Astrocyte (in vitro differentiated cells and primary cell): ENCODE measurements at regions not wholly inside any gene's neighbourhood (a gene's known extent, or its start where the extent isn't known, plus 50 kb on each side); places are given as distances from the start of the nearest gene placed in this dataset.

ENCODE experiments used
- DNase-seq: peaks from one replicate; pipeline ENCODE4 v3.0.0-alpha.2; 2010; ENCODE audit warnings: low read depth
- FAIRE-seq: peaks from 2 replicates; lab custom pipeline; 2011; peaks lifted over from hg19 to GRCh38; lab: Jason Lieb, UNC
- H2AFZ ChIP-seq: 2 replicates; pipeline ENCODE4 v1.6.0; 2012; ENCODE audit warnings: low read depth, low read length, inconsistent platforms
- H3K27ac ChIP-seq: 2 replicates; pipeline ENCODE4 v1.5.1; 2011; ENCODE audit warnings: low read depth, low read length, inconsistent platforms
- H3K27me3 ChIP-seq: 2 replicates; pipeline ENCODE4 v1.6.0; 2011; ENCODE audit warnings: low read length, inconsistent platforms; ENCODE audit not compliant: insufficient read depth
- H3K36me3 ChIP-seq: 2 replicates; pipeline ENCODE4 v1.5.1; 2011; ENCODE audit warnings: low read length, inconsistent platforms; ENCODE audit not compliant: insufficient read depth
- H3K4me1 ChIP-seq: 2 replicates; pipeline ENCODE4 v1.5.1; 2011; ENCODE audit warnings: low read length, inconsistent platforms; ENCODE audit not compliant: insufficient read depth
- H3K4me2 ChIP-seq: 2 replicates; pipeline ENCODE4 v1.6.0; 2012; ENCODE audit warnings: low read length, inconsistent platforms
- H3K4me3 ChIP-seq: 2 replicates; pipeline ENCODE4 v1.5.1; 2011; ENCODE audit warnings: low read depth, mild to moderate bottlenecking, low read length, inconsistent platforms; ENCODE audit not compliant: insufficient read depth
- H3K79me2 ChIP-seq: 2 replicates; pipeline ENCODE4 v1.6.0; 2012; ENCODE audit warnings: mild to moderate bottlenecking, low read length, inconsistent platforms; ENCODE audit not compliant: insufficient read depth
- H3K9ac ChIP-seq: 2 replicates; pipeline ENCODE4 v1.6.0; 2012; ENCODE audit warnings: mild to moderate bottlenecking, low read length, inconsistent platforms
- H3K9me3 ChIP-seq: 2 replicates; pipeline ENCODE4 v1.5.1; 2012; ENCODE audit warnings: low read depth, mild to moderate bottlenecking, low read length, inconsistent platforms; ENCODE audit not compliant: insufficient read depth
- H4K20me1 ChIP-seq: 2 replicates; pipeline ENCODE4 v1.6.0; 2012; ENCODE audit warnings: low read length, inconsistent platforms; ENCODE audit not compliant: insufficient read depth
- H3K27ac Mint-ChIP-seq: one replicate; pipeline ENCODE4 v1.8.0; 2021; ENCODE audit warnings: mild to moderate bottlenecking, mixed read lengths; ENCODE audit not compliant: unreplicated experiment
- H3K27me3 Mint-ChIP-seq: one replicate; pipeline ENCODE4 v1.8.0; 2021; ENCODE audit warnings: low read depth, mixed read lengths; ENCODE audit not compliant: unreplicated experiment
- H3K36me3 Mint-ChIP-seq: one replicate; pipeline ENCODE4 v1.8.0; 2021; ENCODE audit warnings: low read depth, mixed read lengths; ENCODE audit not compliant: unreplicated experiment
- H3K4me1 Mint-ChIP-seq: one replicate; pipeline ENCODE4 v1.8.0; 2021; ENCODE audit warnings: low read depth, mixed read lengths; ENCODE audit not compliant: unreplicated experiment
- H3K4me3 Mint-ChIP-seq: one replicate; pipeline ENCODE4 v1.8.0; 2021; ENCODE audit warnings: mild to moderate bottlenecking, moderate library complexity, mixed read lengths; ENCODE audit not compliant: unreplicated experiment
- H3K9me3 Mint-ChIP-seq: one replicate; pipeline ENCODE4 v1.8.0; 2021; ENCODE audit warnings: mild to moderate bottlenecking, mixed read lengths; ENCODE audit not compliant: unreplicated experiment
- CTCF ChIP-seq: IDR thresholded peaks from 2 replicates; pipeline ENCODE4 v1.5.1; 2011; ENCODE audit warnings: low read depth, mild to moderate bottlenecking, inconsistent platforms, low read length, moderate library complexity; ENCODE audit not compliant: insufficient read depth
- EZH2 ChIP-seq: IDR thresholded peaks from 2 replicates; pipeline ENCODE4 v1.6.1; 2012; ENCODE audit warnings: mild to moderate bottlenecking, low read length, inconsistent platforms; ENCODE audit not compliant: insufficient read depth

- no peaks in the 10 kb centered on the region for H4K20me1 ChIP-seq
- H3K9me3 Mint-ChIP-seq, result peaks cover 2% of the 10 kb centered on the region
- H3K36me3 ChIP-seq, result no peaks in the 10 kb centered on the region
- no peak overlapping the region for H3K27ac ChIP-seq
- H3K4me3 Mint-ChIP-seq, result no peak overlapping the region
- H3K27me3 Mint-ChIP-seq, result peaks cover 6% of the 10 kb centered on the region
- H3K79me2 ChIP-seq, result no peaks in the 10 kb centered on the region
- TF ChIP-seq CTCF (no peak), EZH2 (no peak)
- H3K36me3 Mint-ChIP-seq, result no peaks in the 10 kb centered on the region
- H3K4me3 ChIP-seq, result no peak overlapping the region
- H3K9ac ChIP-seq, result no peak overlapping the region
- H3K9me3 ChIP-seq, result peaks cover 3% of the 10 kb centered on the region
- no peak overlapping the region for H2AFZ ChIP-seq
- no peak overlapping the region for H3K4me2 ChIP-seq
- H3K4me1 ChIP-seq, result no peaks in the 10 kb centered on the region
- H3K4me1 Mint-ChIP-seq, result no peaks in the 10 kb centered on the region
- no peaks in the 10 kb centered on the region for H3K27me3 ChIP-seq
- FAIRE-seq (no peak), DNase-seq (no peak)
- H3K27ac Mint-ChIP-seq, result no peak overlapping the region
Measured at GRCh38 chr2:16120591-16121180, 180.3 kb downstream of the MYCN start.

DNA sequence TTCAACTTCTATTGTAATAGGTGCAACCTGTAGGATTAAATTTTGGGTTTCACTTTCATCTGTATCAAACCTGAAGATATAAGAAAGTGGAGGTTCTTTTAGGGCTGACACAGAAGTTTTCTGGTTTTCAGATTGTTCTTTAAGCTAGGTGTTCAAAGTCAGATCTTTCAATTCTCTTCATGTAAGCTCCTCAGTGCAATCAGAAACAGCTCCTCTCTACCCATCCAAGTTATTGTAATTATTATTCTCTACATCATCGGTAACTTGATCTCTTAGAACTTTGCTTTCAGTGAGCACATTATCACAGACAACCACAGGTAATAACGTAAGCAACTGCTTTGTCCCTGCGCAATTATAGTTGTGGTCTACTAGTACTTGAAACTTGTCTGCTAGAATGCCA is 179.4 kb downstream of the MYCN start:
- H3K27ac ChIP-seq, result no peak overlapping the region
- Mint-ChIP-seq H3K27ac (no peak overlapping the region), H3K27me3 (peaks cover 4% of the 10 kb centered on the region), H3K9me3 (peaks cover 2% of the 10 kb centered on the region), H3K4me3 (no peak overlapping the region), H3K36me3 (no peaks in the 10 kb centered on the region), H3K4me1 (no peaks in the 10 kb centered on the region)
- DNase-seq, result no peak
- H3K4me1 ChIP-seq, result no peaks in the 10 kb centered on the region
- no peaks in the 10 kb centered on the region for H3K79me2 ChIP-seq
- no peak for TF ChIP-seq CTCF
- no peak for TF ChIP-seq EZH2
- H3K27me3 ChIP-seq, result no peaks in the 10 kb centered on the region
- no peak overlapping the region for H3K4me3 ChIP-seq
- no peaks in the 10 kb centered on the region for H3K36me3 ChIP-seq
- FAIRE-seq, result no peak
- no peak overlapping the region for H2AFZ ChIP-seq
- H3K9ac ChIP-seq, result no peak overlapping the region
- no peak overlapping the region for H3K4me2 ChIP-seq
- no peaks in the 10 kb centered on the region for H4K20me1 ChIP-seq
- peaks cover 3% of the 10 kb centered on the region for H3K9me3 ChIP-seq
